Neuron (in vitro differentiated cells): ENCODE measurements at regions not wholly inside any gene's neighbourhood (a gene's known extent, or its start where the extent isn't known, plus 50 kb on each side); places are given as distances from the start of the nearest gene placed in this dataset.
A peak's percentile ranks its signal among the peaks of the same experiment; 100 is the strongest.

Source experiments
- H2AFZ ChIP-seq: one replicate; pipeline ENCODE4 v1.6.1; 2013; ENCODE audit warnings: low read depth, mild to moderate bottlenecking, inconsistent platforms, low read length, moderate library complexity
- H3K27me3 ChIP-seq: one replicate; pipeline ENCODE4 v1.6.1; 2013; ENCODE audit warnings: low read length; ENCODE audit not compliant: insufficient read depth
- H3K36me3 ChIP-seq: one replicate; pipeline ENCODE4 v1.6.1; 2013; ENCODE audit warnings: low read length; ENCODE audit not compliant: insufficient read depth
- H3K4me1 ChIP-seq: one replicate; pipeline ENCODE4 v1.6.1; 2013; ENCODE audit warnings: low read length; ENCODE audit not compliant: insufficient read depth
- H3K4me3 ChIP-seq: 2 replicates; pipeline ENCODE4 v1.5.1; 2013; ENCODE audit warnings: mild to moderate bottlenecking, low read length, moderate library complexity
- H3K9me3 ChIP-seq: one replicate; pipeline ENCODE4 v1.6.1; 2013; ENCODE audit warnings: low read length

DNA sequence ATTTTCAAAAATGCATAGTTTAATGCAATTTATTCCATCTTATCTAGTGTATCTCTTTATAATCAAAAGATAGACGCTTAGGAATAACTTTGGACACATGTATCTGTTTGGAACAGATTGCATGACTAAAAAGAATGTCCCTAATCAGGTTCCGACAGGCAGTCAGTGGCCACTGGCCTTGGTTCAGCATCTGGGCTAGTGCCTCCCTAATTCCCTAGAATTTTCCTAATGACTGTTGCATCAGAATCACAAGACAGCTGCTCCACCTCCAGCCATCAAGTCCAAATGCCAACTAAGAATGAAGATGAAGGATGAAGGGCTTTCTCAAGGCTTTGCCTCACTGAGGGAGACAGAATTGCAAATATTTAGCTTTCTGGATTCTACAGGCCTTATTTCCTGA lies 173.8 kb downstream of the EFNB2 start:
- peaks cover 9% of the 10 kb centered on the region for H3K4me1 ChIP-seq
- no peaks in the 10 kb centered on the region for H3K36me3 ChIP-seq
- no peaks in the 10 kb centered on the region for H3K27me3 ChIP-seq
- peaks cover 3% of the 10 kb centered on the region for H3K9me3 ChIP-seq
- H3K4me3 ChIP-seq = no peak overlapping the region
- no peak overlapping the region for H2AFZ ChIP-seq

GRCh38 chr13:106357198-106357597 lies 178.3 kb downstream of the EFNB2 start:
- H3K4me3 ChIP-seq = no peak overlapping the region
- no peaks in the 10 kb centered on the region for H3K36me3 ChIP-seq
- H3K4me1 ChIP-seq = peaks cover 9% of the 10 kb centered on the region
- H2AFZ ChIP-seq = no peak overlapping the region
- H3K9me3 ChIP-seq = peaks cover 3% of the 10 kb centered on the region
- H3K27me3 ChIP-seq = no peaks in the 10 kb centered on the region

- no peaks in the 10 kb centered on the region for H3K27me3 ChIP-seq
- peaks cover 2% of the 10 kb centered on the region for H3K9me3 ChIP-seq
- peaks cover 17% of the 10 kb centered on the region for H3K4me1 ChIP-seq
- no peak overlapping the region for H2AFZ ChIP-seq
- no peaks in the 10 kb centered on the region for H3K36me3 ChIP-seq
- H3K4me3 ChIP-seq = no peak overlapping the region
Measured at GRCh38 chr13:106355866-106356265, 179.6 kb downstream of the EFNB2 start.

- H3K27me3 ChIP-seq = no peaks in the 10 kb centered on the region
- H3K36me3 ChIP-seq = no peaks in the 10 kb centered on the region
- H3K9me3 ChIP-seq = no peaks in the 10 kb centered on the region
- no peak overlapping the region for H3K4me3 ChIP-seq
- no peak overlapping the region for H2AFZ ChIP-seq
- peaks cover 26% of the 10 kb centered on the region for H3K4me1 ChIP-seq
Measured at GRCh38 chr13:106354961-106355360, 180.5 kb downstream of the EFNB2 start.

- H3K9me3 ChIP-seq = no peaks in the 10 kb centered on the region
- peaks cover 45% of the 10 kb centered on the region for H3K4me1 ChIP-seq
- no peaks in the 10 kb centered on the region for H3K36me3 ChIP-seq
- no peak overlapping the region for H2AFZ ChIP-seq
- no peaks in the 10 kb centered on the region for H3K27me3 ChIP-seq
- no peak overlapping the region for H3K4me3 ChIP-seq
Measured at GRCh38 chr13:106352850-106353249, 182.6 kb downstream of the EFNB2 start.

DNA sequence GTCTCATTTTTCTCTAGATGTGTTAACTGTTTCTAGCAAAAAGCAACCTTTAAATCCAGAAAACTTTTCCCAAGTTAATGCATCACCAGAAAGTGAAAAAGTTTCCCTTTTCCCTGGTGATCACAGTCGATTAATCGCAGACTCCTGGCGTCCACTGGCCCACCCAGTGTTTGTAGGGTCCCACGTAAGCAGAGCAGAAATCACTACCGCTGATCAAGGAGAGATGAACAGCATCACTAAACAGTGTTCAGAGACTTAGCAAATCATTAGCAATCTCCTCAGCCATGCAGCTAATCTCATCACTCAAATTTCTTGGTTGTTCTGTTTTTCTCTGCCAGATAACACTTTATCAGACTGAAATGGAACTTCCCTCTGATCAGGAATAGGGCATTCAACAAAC lies 184.2 kb downstream of the EFNB2 start:
- Histone ChIP-seq H3K4me1 (peaks cover 44% of the 10 kb centered on the region), H3K4me3 (no peak overlapping the region), H3K36me3 (no peaks in the 10 kb centered on the region), H3K27me3 (no peaks in the 10 kb centered on the region), H3K9me3 (no peaks in the 10 kb centered on the region), H2AFZ (no peak overlapping the region)

GRCh38 chr13:106350208-106350607 lies 185.3 kb downstream of the EFNB2 start:
- Histone ChIP-seq H3K4me3 (peak overlapping the region; percentile 48), H3K9me3 (no peaks in the 10 kb centered on the region), H3K36me3 (no peaks in the 10 kb centered on the region), H3K4me1 (peaks cover 44% of the 10 kb centered on the region), H2AFZ (no peak overlapping the region), H3K27me3 (no peaks in the 10 kb centered on the region)

DNA sequence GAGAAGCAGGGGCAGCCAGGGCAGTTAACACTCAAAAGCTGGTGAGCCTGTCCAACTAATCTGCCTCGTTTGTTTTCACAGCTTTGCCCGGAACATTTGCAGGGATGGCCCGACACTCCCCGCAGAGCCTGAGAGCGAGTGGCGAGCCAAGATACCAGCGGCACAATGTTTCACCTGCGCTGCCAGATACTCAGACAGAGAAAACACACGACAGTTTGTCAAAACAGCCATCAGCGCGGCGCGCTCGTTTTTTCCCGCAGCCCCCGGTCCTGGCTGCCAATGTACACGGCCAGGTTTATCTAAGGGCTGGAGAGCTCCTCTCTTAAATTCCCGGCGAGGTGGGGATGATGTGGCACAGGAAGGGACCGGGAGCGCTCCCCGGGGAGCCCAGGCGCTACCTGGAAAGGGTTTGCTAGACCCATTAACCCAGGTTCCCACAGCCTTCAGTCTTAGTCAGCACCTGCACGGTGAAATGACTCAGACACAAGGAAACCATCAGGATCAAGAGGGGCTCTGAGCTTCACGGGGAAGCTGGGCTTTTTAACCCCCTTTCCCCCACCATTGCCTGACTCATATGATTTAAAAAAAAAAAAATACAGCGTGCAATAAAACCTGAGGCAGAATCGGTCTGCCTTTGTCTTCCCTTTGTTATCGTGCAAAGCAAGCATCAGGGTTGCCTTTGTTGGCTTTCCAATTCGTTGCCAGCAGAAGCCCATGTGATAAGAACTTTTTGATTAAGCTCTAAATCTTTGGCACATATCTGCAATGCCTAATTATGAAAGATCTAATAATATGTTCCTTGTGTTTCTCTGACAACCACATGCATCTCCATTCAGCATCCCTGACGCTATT lies 186.2 kb downstream of the EFNB2 start:
- Histone ChIP-seq H3K4me3 (peak overlapping the region; percentile 48), H3K4me1 (peaks cover 44% of the 10 kb centered on the region), H3K36me3 (no peaks in the 10 kb centered on the region), H3K9me3 (no peaks in the 10 kb centered on the region), H2AFZ (peak overlapping the region; percentile 3), H3K27me3 (no peaks in the 10 kb centered on the region)

- H3K36me3 ChIP-seq = no peaks in the 10 kb centered on the region
- peaks cover under 1% of the 10 kb centered on the region for H3K9me3 ChIP-seq
- H3K4me1 ChIP-seq = peaks cover 44% of the 10 kb centered on the region
- no peak overlapping the region for H2AFZ ChIP-seq
- H3K27me3 ChIP-seq = no peaks in the 10 kb centered on the region
- peak overlapping the region; percentile 48 for H3K4me3 ChIP-seq
Measured at GRCh38 chr13:106348075-106348840, 187.2 kb downstream of the EFNB2 start.

GRCh38 chr13:106344342-106344741 lies 191.1 kb downstream of the EFNB2 start:
- no peak overlapping the region for H2AFZ ChIP-seq

DNA sequence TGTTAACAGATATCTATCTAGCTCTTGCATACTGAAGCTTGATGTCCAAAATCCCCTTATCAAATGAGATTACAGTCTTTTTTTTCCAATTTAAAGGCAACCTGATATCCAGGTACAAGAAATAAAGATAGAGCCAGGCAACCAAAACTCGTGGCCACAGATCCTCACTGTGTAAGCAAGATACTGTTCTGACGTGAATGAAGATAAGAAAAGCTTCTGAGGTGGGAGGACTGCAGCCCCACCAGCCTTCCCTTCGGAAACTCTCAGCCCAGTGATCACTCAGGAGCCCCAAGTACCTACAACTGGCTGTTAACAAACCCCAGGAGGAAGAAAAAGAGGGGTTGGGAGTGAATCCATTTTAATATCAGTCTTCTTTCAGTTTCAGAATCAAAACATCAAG lies 191.6 kb downstream of the EFNB2 start:
- H3K27me3 ChIP-seq = no peaks in the 10 kb centered on the region
- no peak overlapping the region for H3K4me3 ChIP-seq
- peaks cover 10% of the 10 kb centered on the region for H3K9me3 ChIP-seq
- peaks cover 16% of the 10 kb centered on the region for H3K4me1 ChIP-seq
- no peak overlapping the region for H2AFZ ChIP-seq
- H3K36me3 ChIP-seq = no peaks in the 10 kb centered on the region

More at GRCh38 chr13:106344342-106344741, 191.1 kb downstream of the EFNB2 start:
- Histone ChIP-seq H3K9me3 (peaks cover 10% of the 10 kb centered on the region), H3K4me1 (peaks cover 21% of the 10 kb centered on the region), H3K27me3 (no peaks in the 10 kb centered on the region), H3K36me3 (no peaks in the 10 kb centered on the region), H3K4me3 (no peak overlapping the region)

DNA sequence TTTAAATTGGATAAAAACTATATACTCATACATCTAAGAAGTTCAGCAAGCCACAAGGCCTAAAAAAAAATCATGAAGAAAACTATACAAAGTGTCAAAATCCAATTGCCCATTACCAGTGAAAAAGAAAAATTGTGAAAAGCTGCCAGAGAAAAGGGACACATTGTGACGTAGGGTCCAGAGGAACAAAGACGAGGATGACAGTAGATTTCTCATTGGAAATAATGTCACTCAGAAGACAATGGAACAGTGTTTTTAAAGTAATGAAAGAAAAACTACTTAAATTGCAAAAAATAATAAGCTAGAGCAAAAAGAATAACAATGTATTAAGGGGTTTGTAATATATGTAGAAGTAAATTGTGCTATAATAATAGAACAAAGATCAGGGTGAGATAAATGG lies 195.2 kb downstream of the EFNB2 start:
- Histone ChIP-seq H3K9me3 (peaks cover 13% of the 10 kb centered on the region), H3K27me3 (no peaks in the 10 kb centered on the region), H2AFZ (no peak overlapping the region), H3K36me3 (no peaks in the 10 kb centered on the region), H3K4me1 (peaks cover 4% of the 10 kb centered on the region), H3K4me3 (no peak overlapping the region)

DNA sequence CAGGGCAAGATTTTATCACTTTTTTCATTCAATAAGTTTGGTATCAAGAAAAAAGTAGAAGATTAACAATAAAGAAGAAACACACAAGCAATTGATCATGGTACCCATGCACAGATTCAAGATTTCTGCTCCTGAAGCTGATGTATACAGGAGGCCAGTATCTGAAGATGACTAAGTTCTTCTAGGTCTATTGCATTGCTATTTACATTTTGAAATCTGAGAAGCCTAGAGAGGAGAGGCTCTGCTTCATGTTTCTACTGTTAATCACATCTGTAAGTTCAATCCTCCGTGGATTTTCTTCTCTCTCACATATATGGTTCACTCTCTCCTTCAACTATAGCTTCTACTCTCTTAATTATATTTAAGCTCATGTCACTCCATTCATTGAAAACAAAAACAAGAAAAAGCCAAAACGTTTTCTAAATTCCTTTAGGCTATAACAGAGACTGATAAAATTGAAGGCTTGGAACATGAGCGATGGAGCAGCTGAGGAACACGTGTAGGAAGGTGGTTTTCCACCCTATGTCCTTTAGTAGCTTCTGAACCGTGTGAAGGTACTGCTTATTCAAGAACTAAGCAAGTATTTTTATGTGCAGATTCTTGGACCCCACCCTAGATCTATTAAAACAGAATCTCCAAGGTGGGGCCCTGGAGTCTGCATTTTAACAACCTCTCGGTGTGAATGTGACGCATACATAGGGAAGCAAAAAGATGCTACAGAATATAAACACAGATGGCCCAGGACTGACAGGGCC lies 198.2 kb downstream of the EFNB2 start:
- Histone ChIP-seq H2AFZ (no peak overlapping the region), H3K9me3 (peaks cover 11% of the 10 kb centered on the region), H3K4me3 (no peak overlapping the region), H3K36me3 (no peaks in the 10 kb centered on the region), H3K4me1 (peaks cover 18% of the 10 kb centered on the region), H3K27me3 (no peaks in the 10 kb centered on the region)
